DMS79 treated with DMSO at 0.1 percent for 48 hours (cell line): ENCODE measurements at regions not wholly inside any gene's neighbourhood (a gene's known extent, or its start where the extent isn't known, plus 50 kb on each side); places are given as distances from the start of the nearest gene placed in this dataset.

Source experiments
- DNase-seq: peaks from one replicate; lab custom pipeline; 2025; lab: John Stamatoyannopoulos, UW

- no peak for DNase-seq
Measured at GRCh38 chr5:5588887-5589826, 166.7 kb downstream of the ICE1 start.

DNA sequence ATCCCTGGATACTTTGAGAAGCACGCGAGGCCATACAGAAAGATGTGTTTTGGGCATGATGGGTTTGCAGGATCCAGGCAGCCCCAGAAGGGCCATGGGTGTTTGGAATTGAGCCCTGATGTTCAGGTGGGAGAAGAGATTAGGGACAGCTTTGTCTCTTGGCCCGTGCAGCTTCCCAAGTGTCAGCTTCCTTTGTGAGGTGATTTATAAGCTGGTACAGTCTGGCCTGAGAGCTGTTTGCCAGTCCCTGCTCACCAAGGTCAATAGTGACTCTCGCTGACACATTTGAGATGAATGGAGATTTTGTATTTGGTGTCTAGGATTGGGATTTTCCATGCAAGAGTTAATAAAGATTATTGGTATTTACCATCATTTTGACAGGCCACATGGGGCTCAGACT, 165.9 kb downstream of the ICE1 start:
- no peak for DNase-seq

- DNase-seq, result no peak
Measured at GRCh38 chr5:5587474-5587873, 165.0 kb downstream of the ICE1 start.

- DNase-seq, result no peak
Measured at GRCh38 chr5:5586721-5587120, 164.2 kb downstream of the ICE1 start.

- no peak for DNase-seq
Measured at GRCh38 chr5:5585751-5586341, 163.4 kb downstream of the ICE1 start.

- DNase-seq, result no peak
Measured at GRCh38 chr5:5584751-5585150, 162.3 kb downstream of the ICE1 start.

DNA sequence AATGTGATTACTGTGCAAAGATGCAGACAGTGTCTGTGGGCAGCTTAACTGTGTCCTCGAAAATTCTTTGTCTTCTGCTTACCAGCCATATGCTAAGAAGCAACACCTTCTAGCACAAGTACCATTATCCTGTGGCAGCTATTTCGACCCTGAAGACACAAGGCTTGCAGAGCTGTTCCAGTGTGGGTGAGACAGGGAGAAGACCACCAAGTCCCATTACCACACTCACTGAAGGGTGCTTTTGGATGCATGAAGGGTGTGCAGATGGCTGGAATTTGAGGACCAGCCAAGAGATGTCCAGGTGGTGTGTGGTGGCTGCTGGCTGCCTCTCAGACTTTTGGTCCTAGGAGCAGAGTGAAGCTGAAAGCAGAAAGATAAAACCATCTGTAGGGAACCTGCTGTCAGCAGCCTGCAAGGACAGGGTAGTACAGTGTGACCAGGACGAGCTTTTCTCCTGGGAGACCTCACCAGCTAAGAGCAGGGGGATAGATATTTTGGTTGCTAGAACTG, 161.8 kb downstream of the ICE1 start:
- DNase-seq, result no peak

GRCh38 chr5:5583832-5584231, 161.4 kb downstream of the ICE1 start:
- DNase-seq, result no peak

GRCh38 chr5:5583023-5583765, 160.7 kb downstream of the ICE1 start:
- DNase-seq, result no peak

GRCh38 chr5:5581080-5581479, 158.6 kb downstream of the ICE1 start:
- no peak for DNase-seq

GRCh38 chr5:5576744-5577143, 154.3 kb downstream of the ICE1 start:
- DNase-seq, result no peak

DNA sequence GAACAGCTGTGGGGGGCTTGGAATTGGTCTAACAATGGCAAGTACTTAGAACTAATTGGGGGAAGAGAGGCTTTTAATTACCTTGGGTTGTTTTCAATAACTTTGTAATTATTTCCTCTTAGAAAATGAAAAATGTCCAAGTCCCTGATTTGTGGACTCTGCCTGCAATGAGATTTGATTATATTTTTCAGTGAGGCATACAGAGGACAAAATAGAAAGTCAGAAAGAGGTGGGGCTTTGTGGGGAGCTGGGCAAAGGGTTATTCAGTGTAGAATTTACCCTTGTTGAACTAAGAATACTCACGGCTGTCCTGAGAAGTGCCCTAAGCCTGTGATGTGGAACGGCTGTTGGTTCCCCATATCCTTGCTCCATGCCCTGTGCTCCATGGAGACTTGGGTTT, 153.0 kb downstream of the ICE1 start:
- no peak for DNase-seq

DNA sequence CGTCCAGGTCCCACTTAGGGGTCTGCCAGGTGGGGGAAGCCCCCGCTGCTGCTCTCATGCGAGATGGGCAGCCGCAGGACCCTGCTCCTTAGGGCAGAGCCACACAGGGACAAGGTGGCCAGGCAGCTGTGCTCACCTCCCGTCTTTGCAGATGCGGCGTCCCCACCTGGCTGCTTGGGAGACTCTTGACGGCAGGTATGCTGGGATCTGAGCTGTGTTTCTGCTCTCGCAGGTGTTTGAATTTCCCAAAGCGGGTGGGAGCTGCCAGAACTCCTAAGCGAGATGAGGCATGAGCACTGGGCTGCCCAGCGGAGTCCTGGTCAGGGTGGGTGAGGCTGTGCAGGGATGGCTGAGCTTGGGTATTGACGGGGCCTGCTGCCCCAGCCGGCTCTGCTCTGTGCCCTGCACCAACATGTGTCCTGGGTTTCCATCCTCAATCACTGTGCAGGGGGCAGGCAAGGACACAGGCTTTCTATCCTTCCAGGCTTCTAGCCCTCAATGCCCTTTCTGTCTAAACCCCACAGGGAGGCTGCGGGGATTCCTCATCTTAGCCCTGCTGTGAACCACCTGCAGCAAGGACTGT, 151.4 kb downstream of the ICE1 start:
- no peak for DNase-seq

DNA sequence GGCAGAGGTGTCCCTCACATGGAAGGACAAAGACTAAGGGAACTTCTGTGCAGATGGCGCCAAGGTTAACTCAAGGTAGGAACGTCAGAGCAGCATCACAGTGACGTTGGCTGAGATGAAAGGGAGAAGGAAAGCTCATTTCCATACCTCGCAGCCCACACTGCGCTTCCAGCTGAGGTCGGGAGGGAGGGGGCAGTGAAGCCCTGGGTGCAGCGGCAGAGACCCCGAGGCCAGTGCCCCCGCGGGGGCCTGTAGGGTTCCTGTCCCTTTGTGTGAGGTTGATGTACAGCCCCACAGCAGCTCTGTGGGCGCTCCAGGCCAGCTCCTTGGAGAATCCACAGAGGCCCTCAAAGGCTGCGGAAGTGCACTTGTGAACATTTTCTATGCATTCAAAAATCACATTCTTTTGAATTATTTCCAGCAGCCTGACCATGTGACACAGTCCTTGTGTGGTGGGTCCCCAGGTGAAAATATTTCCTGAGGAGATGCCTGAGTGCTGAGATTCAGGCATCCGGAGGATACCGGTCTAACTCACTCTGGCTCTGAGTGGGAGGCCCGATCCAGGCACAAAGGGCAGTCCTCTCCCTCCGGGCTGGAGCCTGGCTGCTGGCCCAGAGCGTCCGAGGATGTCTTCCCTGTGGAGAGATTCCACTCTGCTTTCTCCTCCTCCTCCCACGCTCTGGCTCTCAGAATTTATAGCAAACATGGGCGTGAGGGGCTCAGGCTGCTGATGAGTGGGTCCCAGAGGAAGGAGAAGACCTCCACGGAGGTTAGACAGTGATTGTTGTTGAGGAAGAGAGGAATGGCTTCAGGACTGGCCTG, 150.7 kb downstream of the ICE1 start:
- DNase-seq, result no peak

DNA sequence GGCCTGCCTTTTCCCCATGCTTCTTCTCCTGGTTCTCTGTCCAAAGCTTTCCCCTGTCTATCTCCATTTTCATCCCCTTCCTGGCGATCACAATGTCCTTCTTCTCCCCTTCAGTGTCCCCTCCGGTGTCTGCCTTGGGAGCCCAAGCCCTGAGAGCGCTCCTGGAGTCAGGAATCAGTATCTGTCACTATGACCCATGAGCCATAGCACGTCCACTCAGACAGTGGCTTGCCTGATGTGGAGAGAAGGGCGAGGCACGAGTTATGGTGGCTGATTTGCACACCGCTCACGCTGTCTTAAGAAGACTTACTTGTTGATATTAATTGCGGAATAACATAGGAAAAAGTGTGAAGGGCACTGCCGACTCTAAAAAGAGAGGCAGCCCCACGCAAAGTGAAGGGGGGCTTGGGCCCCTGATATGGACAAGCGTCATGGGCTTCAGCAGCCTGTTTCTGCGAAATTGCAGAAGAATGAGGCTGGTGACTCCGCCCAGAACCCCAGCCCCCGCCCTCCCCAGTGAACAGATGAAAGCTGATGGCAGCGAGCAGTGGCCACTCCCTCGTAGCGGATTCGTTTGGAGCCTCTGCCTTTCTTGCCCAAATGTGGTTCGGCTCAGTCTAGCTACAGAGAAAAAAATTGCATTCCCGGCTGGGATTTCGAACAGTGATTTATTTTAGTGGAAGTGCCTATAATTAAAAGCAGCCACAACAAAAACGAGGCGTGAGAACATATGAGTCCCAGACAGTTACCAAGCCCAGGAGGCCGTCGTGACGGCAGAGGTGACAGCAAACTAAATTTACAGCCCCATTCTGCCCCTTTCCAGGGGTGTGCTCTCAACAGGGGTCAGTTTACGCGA, 149.8 kb downstream of the ICE1 start:
- DNase-seq, result no peak

DNA sequence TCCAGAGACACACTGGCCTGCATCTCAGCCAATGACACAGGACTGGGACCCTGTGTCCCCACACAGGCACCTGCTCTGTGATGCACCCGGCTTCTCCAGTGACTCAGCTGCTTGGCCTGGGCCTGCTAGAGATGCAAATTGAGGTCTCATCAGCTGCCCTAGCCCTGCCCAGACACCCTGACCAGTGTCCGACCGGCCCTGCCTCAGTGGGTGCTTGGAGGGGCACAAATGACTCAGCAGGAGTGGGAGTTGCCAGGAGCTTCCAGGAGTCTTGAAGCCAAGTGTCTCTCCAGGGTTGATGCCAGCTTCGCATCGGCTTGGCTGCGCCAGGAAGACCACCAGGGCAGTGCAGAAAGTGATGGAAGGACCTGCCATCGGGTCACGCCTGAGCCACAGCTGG, 148.2 kb downstream of the ICE1 start:
- no peak for DNase-seq

GRCh38 chr5:5564898-5565297, 142.4 kb downstream of the ICE1 start:
- DNase-seq, result no peak

GRCh38 chr5:5560016-5560415, 137.5 kb downstream of the ICE1 start:
- DNase-seq, result no peak

- DNase-seq, result no peak
Measured at GRCh38 chr5:5558638-5559527, 136.4 kb downstream of the ICE1 start.
